ENCODE measurements at regions not wholly inside any gene's neighbourhood (a gene's known extent, or its start where the extent isn't known, plus 50 kb on each side); places are given as distances from the start of the nearest gene placed in this dataset.

DNA sequence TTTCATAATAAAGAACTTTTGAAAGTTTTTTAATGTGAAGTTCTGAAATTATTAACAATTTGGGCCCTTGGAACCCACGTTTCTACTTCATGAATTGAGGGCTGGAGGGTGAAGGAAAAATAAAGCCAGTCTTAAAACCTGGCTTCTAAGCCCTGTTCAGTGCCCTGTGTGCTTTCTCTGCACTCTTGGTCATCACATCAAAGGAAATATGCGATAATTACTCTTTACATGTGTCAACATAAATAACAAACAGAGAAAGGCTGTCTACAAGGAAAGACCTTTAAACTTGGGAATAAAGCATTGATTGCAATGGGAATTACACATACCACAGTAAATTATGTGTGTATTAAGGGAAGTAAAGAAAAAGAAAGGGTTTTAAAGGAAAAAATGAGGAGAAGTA is 150.7 kb upstream of the KLF7 start:
- H3K4me1 ChIP-seq (ENCODE audit: control insufficient read depth, insufficient read depth, low read length, poor library complexity, severe bottlenecking), result peaks cover 15% of the 10 kb centered on the region
- no peaks in the 10 kb centered on the region for H3K36me3 ChIP-seq (ENCODE audit: control insufficient read depth, insufficient read depth, low read length)
- H3K27ac ChIP-seq (ENCODE audit: low read depth, low read length, severe bottlenecking), result no peak overlapping the region
- 40 to 100% methylated on average over 1 of the region's 2 CpGs for WGBS, 2 experiments (ENCODE audit: insufficient coverage in 2 of 2)
- no peak overlapping the region for H3K4me3 ChIP-seq (ENCODE audit: extremely low read depth, insufficient read depth, low read length, poor library complexity, severe bottlenecking)
- H3K9me3 ChIP-seq (ENCODE audit: control insufficient read depth, low read length), result no peaks in the 10 kb centered on the region

DNA sequence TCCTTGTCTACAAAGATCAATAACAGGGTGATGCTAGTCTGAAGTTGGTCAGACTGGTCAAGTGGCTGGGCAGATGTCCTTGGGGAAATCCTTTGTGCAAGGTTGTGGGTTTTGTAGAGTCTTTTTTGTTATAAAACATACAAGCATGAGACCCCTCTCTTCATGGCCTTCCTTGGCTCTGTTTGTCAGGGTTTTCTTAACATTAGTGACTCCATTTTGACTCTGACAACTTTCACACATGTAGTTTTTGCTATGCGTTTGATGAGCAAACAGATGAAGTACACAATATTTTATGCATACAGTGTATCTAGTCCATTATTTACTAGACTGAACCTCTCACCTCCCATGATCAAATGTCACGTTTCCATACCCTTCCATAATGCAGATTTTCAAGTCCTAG is 151.2 kb upstream of the KLF7 start:
- H3K36me3 ChIP-seq (ENCODE audit: control insufficient read depth, insufficient read depth, low read length), result no peaks in the 10 kb centered on the region
- H3K4me3 ChIP-seq (ENCODE audit: extremely low read depth, insufficient read depth, low read length, poor library complexity, severe bottlenecking), result no peak overlapping the region
- no peaks in the 10 kb centered on the region for H3K9me3 ChIP-seq (ENCODE audit: control insufficient read depth, low read length)
- H3K4me1 ChIP-seq (ENCODE audit: control insufficient read depth, insufficient read depth, low read length, poor library complexity, severe bottlenecking), result peaks cover 11% of the 10 kb centered on the region
- no peak overlapping the region for H3K27ac ChIP-seq (ENCODE audit: low read depth, low read length, severe bottlenecking)
- 100% methylated on average over 2 of the region's 2 CpGs; no CpG with 5 or more reads in 1 of the 2 experiments for WGBS, 2 experiments (ENCODE audit: insufficient coverage in 2 of 2)

DNA sequence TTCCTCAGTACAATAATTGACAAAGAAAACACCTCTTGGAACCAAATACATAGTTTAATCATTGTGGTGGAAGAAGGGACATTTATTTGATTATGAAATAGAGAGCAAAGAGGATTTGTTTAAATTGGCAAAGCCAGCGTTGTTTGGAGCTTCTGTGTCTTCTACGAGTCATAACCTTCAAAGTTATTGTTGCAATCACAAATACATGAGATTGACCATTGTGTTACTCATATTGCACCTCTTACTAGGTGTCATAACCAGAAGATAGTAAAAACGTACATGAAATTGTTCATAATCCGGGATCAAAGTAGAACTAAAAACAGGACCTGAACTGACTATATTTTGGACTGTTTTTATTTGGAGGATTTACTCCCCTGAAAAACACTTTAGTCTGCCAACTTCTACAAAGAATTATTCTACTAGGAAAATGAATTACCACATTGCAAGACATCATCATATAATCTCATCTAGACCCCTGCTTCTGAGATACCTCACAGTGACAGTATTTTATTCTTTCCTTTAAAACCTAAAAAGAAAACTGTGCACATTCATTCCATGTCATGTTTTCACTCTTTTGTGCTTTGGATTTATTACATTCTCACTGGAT is 151.7 kb upstream of the KLF7 start:
- Histone ChIP-seq H3K36me3 (ENCODE audit: control insufficient read depth, insufficient read depth, low read length) (no peaks in the 10 kb centered on the region), H3K4me3 (ENCODE audit: extremely low read depth, insufficient read depth, low read length, poor library complexity, severe bottlenecking) (no peak overlapping the region), H3K9me3 (ENCODE audit: control insufficient read depth, low read length) (no peaks in the 10 kb centered on the region), H3K27ac (ENCODE audit: low read depth, low read length, severe bottlenecking) (no peak overlapping the region), H3K4me1 (ENCODE audit: control insufficient read depth, insufficient read depth, low read length, poor library complexity, severe bottlenecking) (peaks cover 10% of the 10 kb centered on the region)
- 100% methylated on average over 2 to 3 of the region's 4 CpGs for WGBS, 2 experiments (ENCODE audit: insufficient coverage in 2 of 2)

DNA sequence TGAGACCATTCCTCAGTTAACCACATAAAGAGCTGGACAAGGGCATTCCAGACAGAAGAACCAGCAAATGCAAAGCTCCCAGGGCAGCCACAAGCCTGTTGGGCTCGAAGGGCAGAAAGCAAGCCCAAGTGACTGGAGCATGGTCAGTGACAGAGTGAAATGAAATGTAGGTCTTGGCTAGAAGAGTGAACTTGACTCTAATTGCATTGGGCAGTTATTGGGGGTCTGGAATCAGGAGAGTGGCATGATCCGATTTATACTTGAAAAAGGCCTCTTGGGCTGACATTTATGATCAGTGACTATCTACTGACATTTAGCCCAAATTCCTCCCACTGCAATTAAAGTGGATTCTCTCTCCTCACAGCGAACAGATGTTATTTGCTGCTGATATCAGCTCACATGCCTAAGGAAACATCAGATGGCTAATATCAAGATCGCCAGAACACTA is 152.5 kb upstream of the KLF7 start:
- 82 to 90% methylated on average over 1 to 3 of the region's 4 CpGs for WGBS, 2 experiments (ENCODE audit: insufficient coverage in 2 of 2)
- Histone ChIP-seq H3K27ac (ENCODE audit: low read depth, low read length, severe bottlenecking) (no peak overlapping the region), H3K36me3 (ENCODE audit: control insufficient read depth, insufficient read depth, low read length) (no peaks in the 10 kb centered on the region)

DNA sequence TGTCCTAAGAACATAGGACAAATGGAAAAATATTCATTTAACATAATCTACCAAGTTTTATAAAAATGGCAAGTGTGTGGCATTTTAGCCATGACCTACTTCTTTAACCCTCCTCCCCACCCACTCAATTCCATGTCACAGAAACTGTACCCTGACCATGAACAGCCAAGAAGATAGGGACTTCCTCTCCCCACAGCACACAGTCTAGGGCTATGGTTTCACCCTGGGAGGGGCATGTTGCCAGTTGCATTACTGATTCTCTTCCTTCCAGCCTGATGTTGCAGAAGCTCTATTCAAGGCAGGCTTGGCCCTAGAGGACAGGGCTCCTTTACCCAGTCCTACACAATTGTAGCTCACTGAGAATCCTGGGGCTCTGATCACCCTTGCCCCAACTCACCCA is 153.6 kb upstream of the KLF7 start:
- Histone ChIP-seq H3K36me3 (ENCODE audit: control insufficient read depth, insufficient read depth, low read length) (no peaks in the 10 kb centered on the region), H3K9me3 (ENCODE audit: control insufficient read depth, low read length) (no peaks in the 10 kb centered on the region), H3K4me3 (ENCODE audit: extremely low read depth, insufficient read depth, low read length, poor library complexity, severe bottlenecking) (no peak overlapping the region), H3K4me1 (ENCODE audit: control insufficient read depth, insufficient read depth, low read length, poor library complexity, severe bottlenecking) (peaks cover 10% of the 10 kb centered on the region), H3K27ac (ENCODE audit: low read depth, low read length, severe bottlenecking) (no peak overlapping the region)

More for the DNA sequence above, 152.5 kb upstream of the KLF7 start:
- Histone ChIP-seq H3K4me3 (ENCODE audit: extremely low read depth, insufficient read depth, low read length, poor library complexity, severe bottlenecking) (no peak overlapping the region), H3K9me3 (ENCODE audit: control insufficient read depth, low read length) (no peaks in the 10 kb centered on the region), H3K4me1 (ENCODE audit: control insufficient read depth, insufficient read depth, low read length, poor library complexity, severe bottlenecking) (peaks cover 10% of the 10 kb centered on the region)

DNA sequence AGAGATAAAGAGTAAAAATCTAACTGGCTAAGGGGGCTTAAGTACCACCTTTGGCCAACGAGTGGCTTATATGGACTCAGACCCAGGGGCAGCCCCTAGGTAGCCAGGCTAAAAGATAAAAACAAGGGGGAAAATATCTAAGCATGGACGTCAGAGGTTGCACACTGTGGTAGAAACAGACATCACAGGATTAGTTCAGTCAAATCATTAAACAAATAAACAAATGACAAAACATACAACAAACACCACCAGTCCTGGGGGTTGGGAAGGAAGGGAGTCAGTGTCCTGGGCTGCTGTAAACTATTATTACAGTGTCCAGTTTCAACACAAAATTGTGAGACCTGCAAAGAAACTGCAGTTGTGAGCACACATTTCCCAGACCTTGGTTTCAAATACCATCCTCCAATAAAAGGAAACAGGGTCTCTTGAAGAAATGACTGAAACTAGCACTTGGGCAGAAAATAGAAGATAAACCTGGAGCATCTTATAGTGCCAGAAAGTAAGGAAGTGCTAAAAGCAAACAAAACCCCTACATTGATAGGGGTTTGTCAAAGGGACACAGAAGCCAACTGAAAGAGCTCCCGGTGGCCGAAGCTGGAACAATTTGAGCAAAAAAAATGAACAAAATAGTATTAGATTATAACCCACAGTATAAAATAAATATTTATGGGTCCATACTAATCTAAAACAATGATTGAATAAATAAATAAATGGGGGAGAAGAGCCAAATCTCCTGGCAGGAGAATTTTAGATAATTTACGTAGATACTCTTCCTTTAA is 154.8 kb upstream of the KLF7 start:
- Histone ChIP-seq H3K4me3 (ENCODE audit: extremely low read depth, insufficient read depth, low read length, poor library complexity, severe bottlenecking) (no peak overlapping the region), H3K9me3 (ENCODE audit: control insufficient read depth, low read length) (no peaks in the 10 kb centered on the region), H3K36me3 (ENCODE audit: control insufficient read depth, insufficient read depth, low read length) (no peaks in the 10 kb centered on the region), H3K4me1 (ENCODE audit: control insufficient read depth, insufficient read depth, low read length, poor library complexity, severe bottlenecking) (peaks cover 10% of the 10 kb centered on the region), H3K27ac (ENCODE audit: low read depth, low read length, severe bottlenecking) (no peak overlapping the region)
- 89 to 100% methylated on average over 1 of the region's 5 CpGs for WGBS, 2 experiments (ENCODE audit: insufficient coverage in 2 of 2)

DNA sequence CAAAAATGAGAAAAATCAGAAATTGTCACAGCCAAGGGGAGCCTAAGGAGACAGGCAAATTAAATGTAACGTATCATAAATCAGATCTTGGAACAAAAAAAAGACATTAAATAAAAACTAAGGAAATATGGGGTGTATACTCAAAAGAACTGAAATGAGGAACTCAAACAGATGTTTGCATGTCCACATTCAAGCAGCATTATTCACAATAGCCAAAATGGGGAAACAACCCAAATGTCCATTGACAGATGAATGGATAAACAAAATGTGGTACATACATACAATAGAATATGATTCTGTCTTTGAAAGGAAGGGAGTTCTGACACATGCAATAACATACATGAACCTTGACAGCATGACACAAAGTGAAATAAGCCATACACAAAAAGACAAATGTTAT is 155.8 kb upstream of the KLF7 start:
- no peaks in the 10 kb centered on the region for H3K9me3 ChIP-seq (ENCODE audit: control insufficient read depth, low read length)
- no peaks in the 10 kb centered on the region for H3K36me3 ChIP-seq (ENCODE audit: control insufficient read depth, insufficient read depth, low read length)
- H3K27ac ChIP-seq (ENCODE audit: low read depth, low read length, severe bottlenecking), result no peak overlapping the region
- WGBS, 2 experiments (ENCODE audit: insufficient coverage in 2 of 2), result no CpG with 5 or more reads among the region's 1 CpG
- H3K4me1 ChIP-seq (ENCODE audit: control insufficient read depth, insufficient read depth, low read length, poor library complexity, severe bottlenecking), result peaks cover 10% of the 10 kb centered on the region
- no peak overlapping the region for H3K4me3 ChIP-seq (ENCODE audit: extremely low read depth, insufficient read depth, low read length, poor library complexity, severe bottlenecking)

DNA sequence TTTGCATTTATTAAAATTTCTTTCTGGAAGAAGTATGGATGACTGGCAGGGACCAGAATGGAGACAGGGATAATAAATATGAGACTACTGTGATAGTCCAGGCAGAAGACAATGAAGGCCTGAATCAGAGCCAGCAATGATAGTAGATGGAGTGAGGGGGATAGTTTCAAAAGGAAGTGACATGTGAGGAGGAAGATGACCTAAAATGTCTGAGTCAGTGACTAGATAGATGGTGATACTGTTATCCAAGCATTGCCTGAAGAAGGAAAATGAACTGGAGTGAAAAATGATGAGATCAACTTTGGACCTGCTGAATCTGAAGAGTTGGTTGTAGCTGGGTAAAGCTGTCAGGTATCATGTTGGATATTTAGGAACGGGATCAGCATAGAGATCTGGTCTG is 158.3 kb upstream of the KLF7 start:
- 83 to 89% methylated on average over 1 of the region's 1 CpG for WGBS, 2 experiments (ENCODE audit: insufficient coverage in 2 of 2)
- H3K36me3 ChIP-seq (ENCODE audit: control insufficient read depth, insufficient read depth, low read length), result no peaks in the 10 kb centered on the region

DNA sequence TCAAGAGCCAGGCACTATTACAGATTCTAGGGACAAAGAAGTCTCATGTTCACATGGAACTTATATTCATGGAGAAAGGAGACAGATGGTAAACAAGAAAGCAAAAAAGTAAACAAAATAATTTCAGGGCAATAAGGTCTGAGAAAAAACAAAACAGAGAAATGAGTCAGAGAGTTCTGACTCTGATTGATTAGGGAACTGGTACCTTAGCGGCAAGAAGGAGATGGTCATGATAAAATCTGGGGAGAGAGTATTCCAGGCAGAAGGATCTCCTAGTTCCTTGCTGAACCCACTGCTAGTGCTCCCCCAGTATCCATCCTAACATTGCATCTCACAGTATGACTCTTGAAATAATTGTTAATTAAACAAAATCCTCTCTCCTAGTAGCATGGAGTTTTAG is 161.8 kb upstream of the KLF7 start:
- Histone ChIP-seq H3K36me3 (ENCODE audit: control insufficient read depth, insufficient read depth, low read length) (no peaks in the 10 kb centered on the region), H3K27ac (ENCODE audit: low read depth, low read length, severe bottlenecking) (no peak overlapping the region)
- WGBS, 2 experiments (ENCODE audit: insufficient coverage in 2 of 2), result 100% methylated on average over 1 of the region's 1 CpG

More for the DNA sequence above, 158.3 kb upstream of the KLF7 start:
- peaks cover 23% of the 10 kb centered on the region for H3K4me1 ChIP-seq (ENCODE audit: control insufficient read depth, insufficient read depth, low read length, poor library complexity, severe bottlenecking)
- H3K9me3 ChIP-seq (ENCODE audit: control insufficient read depth, low read length), result no peaks in the 10 kb centered on the region
- H3K4me3 ChIP-seq (ENCODE audit: extremely low read depth, insufficient read depth, low read length, poor library complexity, severe bottlenecking), result no peak overlapping the region
- H3K27ac ChIP-seq (ENCODE audit: low read depth, low read length, severe bottlenecking), result no peak overlapping the region

DNA sequence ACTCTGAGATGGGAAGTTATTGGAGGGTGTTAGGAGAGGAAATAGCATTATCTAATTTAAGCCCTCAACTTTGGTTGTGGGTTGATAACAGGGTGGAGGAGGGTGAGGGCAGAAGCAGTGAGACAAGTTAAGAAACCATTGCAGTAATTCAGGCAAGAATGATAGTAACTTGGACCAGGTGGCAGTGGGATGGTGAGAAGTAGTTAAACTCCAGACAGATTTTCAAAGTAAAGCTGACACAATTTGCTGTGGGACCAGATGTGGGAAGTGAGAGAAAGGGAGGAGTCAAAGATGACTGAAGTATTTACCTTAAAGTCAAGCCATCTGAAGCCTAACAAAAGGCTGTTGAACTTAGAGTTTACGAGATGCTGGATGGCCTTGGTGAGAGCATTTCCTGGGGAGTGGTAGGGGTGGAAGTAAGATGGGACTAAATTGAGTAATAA is 163.2 kb upstream of the KLF7 start:
- H3K27ac ChIP-seq (ENCODE audit: low read depth, low read length, severe bottlenecking), result no peak overlapping the region
- no peaks in the 10 kb centered on the region for H3K9me3 ChIP-seq (ENCODE audit: control insufficient read depth, low read length)
- H3K4me3 ChIP-seq (ENCODE audit: extremely low read depth, insufficient read depth, low read length, poor library complexity, severe bottlenecking), result no peak overlapping the region
- WGBS, 2 experiments (ENCODE audit: insufficient coverage in 2 of 2), result 89 to 93% methylated on average over 1 of the region's 1 CpG
- H3K36me3 ChIP-seq (ENCODE audit: control insufficient read depth, insufficient read depth, low read length), result no peaks in the 10 kb centered on the region
- peaks cover 47% of the 10 kb centered on the region for H3K4me1 ChIP-seq (ENCODE audit: control insufficient read depth, insufficient read depth, low read length, poor library complexity, severe bottlenecking)

More for the DNA sequence above, 161.8 kb upstream of the KLF7 start:
- Histone ChIP-seq H3K4me1 (ENCODE audit: control insufficient read depth, insufficient read depth, low read length, poor library complexity, severe bottlenecking) (peaks cover 32% of the 10 kb centered on the region), H3K9me3 (ENCODE audit: control insufficient read depth, low read length) (no peaks in the 10 kb centered on the region), H3K4me3 (ENCODE audit: extremely low read depth, insufficient read depth, low read length, poor library complexity, severe bottlenecking) (no peak overlapping the region)

DNA sequence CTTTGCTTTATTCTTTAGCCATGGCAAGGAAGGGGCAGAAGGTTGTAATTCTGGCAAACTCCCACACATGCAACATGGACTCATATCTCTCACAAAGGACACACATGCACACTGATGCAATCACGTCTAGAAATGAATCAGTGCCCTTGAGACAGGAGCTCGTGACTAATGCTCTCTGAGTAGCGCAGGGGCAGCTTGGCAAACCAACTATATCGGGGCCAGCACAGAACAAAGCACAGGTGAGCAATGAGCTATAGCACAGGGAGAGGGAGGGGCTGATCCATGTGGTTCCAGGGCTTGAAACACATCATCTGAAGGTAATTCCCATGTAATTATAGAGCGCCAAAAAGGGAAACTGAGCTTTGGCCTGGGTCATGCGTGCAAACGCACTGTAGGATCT is 165.2 kb upstream of the KLF7 start:
- Histone ChIP-seq H3K4me3 (ENCODE audit: extremely low read depth, insufficient read depth, low read length, poor library complexity, severe bottlenecking) (no peak overlapping the region), H3K4me1 (ENCODE audit: control insufficient read depth, insufficient read depth, low read length, poor library complexity, severe bottlenecking) (peaks cover 62% of the 10 kb centered on the region), H3K36me3 (ENCODE audit: control insufficient read depth, insufficient read depth, low read length) (no peaks in the 10 kb centered on the region), H3K27ac (ENCODE audit: low read depth, low read length, severe bottlenecking) (peak overlapping the region; percentile 65), H3K9me3 (ENCODE audit: control insufficient read depth, low read length) (no peaks in the 10 kb centered on the region)
- WGBS, 2 experiments (ENCODE audit: insufficient coverage in 2 of 2), result 95 to 100% methylated on average over 6 to 7 of the region's 7 CpGs
